ENCODE measurements at regions not wholly inside any gene's neighbourhood (a gene's known extent, or its start where the extent isn't known, plus 50 kb on each side); places are given as distances from the start of the nearest gene placed in this dataset.

DNA sequence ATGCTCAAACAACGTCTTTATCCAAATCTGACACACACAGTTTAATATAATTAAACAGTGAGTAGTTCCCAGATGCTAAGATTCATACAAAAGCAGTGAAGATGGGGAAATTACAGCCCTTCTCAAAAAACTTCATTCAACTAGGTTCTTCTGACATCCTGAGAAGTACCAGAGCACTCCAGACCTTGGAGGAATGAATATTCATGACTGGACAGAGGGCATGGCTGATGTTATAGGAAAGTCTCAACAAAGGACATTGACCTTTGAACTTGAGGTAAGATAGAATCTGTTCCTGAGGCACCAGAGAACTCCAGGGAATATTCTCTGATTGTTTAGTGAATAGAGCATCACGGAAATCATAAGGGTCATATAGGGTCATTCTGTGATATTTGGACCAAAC is 106.4 kb upstream of the SLC5A12 start:
- Histone ChIP-seq H3K4me3 (no peak overlapping the region), H3K27me3 (no peaks in the 10 kb centered on the region), H3K36me3 (no peaks in the 10 kb centered on the region), H3K4me1 (peaks cover 0 to 21% (median 18%) of the 10 kb centered on the region in 4 donors), H3K9me3 (peaks cover 0 to 7% (median 0%) of the 10 kb centered on the region in 4 donors), H3K27ac (peak overlapping the region; percentile 49 to 74 (median 66))
- whole genome bisulfite sequencing, 2 donors = 36 to 67% methylated on average over 2 of the region's 2 CpGs
- intact Hi-C loops (cut with DNase I) = no loop called here
- DNase-seq = no peak
- TF ChIP-seq EP300 (IDR thresholded peaks at IDR 0.05) (no peak), POLR2AphosphoS5 (IDR thresholded peaks at IDR 0.05) (peak in 3 of 4 donors; percentile 42 to 58 (median 55))

DNA sequence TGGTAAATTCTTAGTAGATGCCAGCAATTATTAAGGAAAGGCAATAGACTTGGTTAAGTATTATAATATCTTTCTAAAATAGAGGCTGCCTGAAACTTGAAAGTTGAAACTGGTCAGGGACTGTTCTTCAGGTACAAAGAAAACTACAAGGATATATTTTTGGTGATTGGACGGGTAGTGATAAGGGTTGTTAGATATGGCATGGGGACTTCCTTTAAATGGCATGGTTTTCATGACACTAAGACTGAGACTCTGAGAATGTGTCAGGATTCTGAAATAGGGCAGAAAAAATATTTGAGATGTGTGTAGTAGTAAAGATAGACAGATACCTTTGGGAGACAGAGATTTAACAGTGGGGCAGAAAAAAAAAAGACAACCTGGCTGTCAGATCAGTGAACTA is 108.4 kb upstream of the SLC5A12 start:
- intact Hi-C loops (cut with DNase I) = no loop called here
- no peak overlapping the region for H3K4me3 ChIP-seq

DNA sequence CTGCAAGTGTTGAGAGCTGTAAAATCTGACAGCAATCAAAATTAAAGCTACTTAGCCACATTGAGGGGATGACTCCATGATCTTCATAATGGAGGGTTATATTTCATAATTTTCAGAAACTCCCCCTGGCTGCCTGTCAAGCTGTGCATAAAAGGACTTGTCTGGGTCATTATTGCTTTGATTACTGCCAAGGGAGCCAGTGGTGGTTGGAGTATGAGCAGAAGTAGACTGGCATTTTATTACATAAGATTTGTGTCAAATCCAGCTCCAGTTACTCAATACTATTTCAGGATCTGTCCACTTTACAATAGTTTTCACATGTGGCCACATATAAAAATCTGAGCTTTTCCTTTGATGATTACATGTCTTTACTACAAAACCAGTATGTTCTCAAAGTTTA is 108.9 kb upstream of the SLC5A12 start:
- intact Hi-C loops (cut with DNase I) = no loop called here
- H3K9me3 ChIP-seq = no peaks in the 10 kb centered on the region

More for the DNA sequence above, 108.4 kb upstream of the SLC5A12 start:
- Histone ChIP-seq H3K4me1 (peaks cover 0 to 21% (median 18%) of the 10 kb centered on the region in 4 donors), H3K36me3 (no peaks in the 10 kb centered on the region), H3K27me3 (no peaks in the 10 kb centered on the region), H3K9me3 (no peaks in the 10 kb centered on the region), H3K27ac (no peak overlapping the region)
- TF ChIP-seq POLR2A (IDR thresholded peaks at IDR 0.05) (no peak), POLR2AphosphoS5 (IDR thresholded peaks at IDR 0.05) (no peak)
- WGBS, 2 donors = 67 to 82% methylated on average over 1 of the region's 1 CpG
- DNase-seq = no peak

DNA sequence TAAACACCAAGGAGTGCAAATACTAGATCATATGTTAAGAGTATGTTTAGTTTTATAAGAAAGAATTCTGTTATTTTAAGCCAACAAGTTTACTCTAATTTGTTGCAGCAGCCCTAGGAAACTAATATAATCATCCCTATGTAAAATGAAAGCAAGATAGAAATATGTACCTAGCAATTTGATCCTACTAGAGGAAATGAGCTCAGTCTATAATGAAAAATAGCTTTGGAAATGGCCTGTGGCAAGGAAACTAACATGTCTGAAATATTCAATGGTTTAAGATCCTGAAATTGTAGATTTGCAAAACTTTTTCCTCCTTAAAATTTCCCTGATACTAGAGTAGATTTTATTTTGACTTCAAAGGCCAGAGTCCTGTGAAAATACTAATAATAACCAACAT is 112.7 kb upstream of the SLC5A12 start:
- H3K36me3 ChIP-seq = no peaks in the 10 kb centered on the region

More for the DNA sequence above, 108.9 kb upstream of the SLC5A12 start:
- Histone ChIP-seq H3K27me3 (no peaks in the 10 kb centered on the region), H3K4me1 (peaks cover 0 to 21% (median 18%) of the 10 kb centered on the region in 4 donors), H3K36me3 (no peaks in the 10 kb centered on the region), H3K4me3 (no peak overlapping the region), H3K27ac (no peak overlapping the region)
- TF ChIP-seq EP300 (IDR thresholded peaks at IDR 0.05) (no peak), POLR2A (IDR thresholded peaks at IDR 0.05) (no peak)
- TF ChIP-seq, protein P1, sequence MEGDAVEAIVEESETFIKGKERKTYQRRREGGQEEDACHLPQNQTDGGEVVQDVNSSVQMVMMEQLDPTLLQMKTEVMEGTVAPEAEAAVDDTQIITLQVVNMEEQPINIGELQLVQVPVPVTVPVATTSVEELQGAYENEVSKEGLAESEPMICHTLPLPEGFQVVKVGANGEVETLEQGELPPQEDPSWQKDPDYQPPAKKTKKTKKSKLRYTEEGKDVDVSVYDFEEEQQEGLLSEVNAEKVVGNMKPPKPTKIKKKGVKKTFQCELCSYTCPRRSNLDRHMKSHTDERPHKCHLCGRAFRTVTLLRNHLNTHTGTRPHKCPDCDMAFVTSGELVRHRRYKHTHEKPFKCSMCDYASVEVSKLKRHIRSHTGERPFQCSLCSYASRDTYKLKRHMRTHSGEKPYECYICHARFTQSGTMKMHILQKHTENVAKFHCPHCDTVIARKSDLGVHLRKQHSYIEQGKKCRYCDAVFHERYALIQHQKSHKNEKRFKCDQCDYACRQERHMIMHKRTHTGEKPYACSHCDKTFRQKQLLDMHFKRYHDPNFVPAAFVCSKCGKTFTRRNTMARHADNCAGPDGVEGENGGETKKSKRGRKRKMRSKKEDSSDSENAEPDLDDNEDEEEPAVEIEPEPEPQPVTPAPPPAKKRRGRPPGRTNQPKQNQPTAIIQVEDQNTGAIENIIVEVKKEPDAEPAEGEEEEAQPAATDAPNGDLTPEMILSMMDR (IDR thresholded peaks at IDR 0.05) = no peak
- no peak for DNase-seq

DNA sequence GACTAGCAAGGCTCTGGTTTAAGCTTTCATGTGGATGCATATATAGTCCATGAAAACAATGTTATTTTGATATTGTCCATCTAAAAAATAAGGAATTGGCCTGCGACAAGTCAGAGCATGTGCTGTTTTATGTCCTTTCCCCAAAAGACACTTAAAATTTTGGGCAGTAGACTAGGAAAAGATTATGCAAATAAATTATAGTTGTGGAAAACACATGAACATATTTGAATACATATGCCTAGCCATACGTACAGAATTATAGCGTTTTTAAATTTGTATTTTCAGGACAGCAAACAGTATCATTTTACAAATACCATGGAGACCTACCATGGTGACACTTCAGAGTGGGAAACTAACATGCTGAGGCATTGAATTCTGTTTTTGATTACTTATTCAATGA is 113.8 kb upstream of the SLC5A12 start:
- Histone ChIP-seq H3K4me3 (no peak overlapping the region), H3K4me1 (peaks cover 0 to 10% (median 3%) of the 10 kb centered on the region in 4 donors), H3K27me3 (no peaks in the 10 kb centered on the region), H3K27ac (no peak overlapping the region), H3K9me3 (no peaks in the 10 kb centered on the region), H3K36me3 (no peaks in the 10 kb centered on the region)
- intact Hi-C loops (cut with DNase I) = no loop called here
- DNase-seq = no peak
- TF ChIP-seq, protein P1 (IDR thresholded peaks at IDR 0.05) = no peak
- TF ChIP-seq POLR2AphosphoS5 (IDR thresholded peaks at IDR 0.05) = no peak
- TF ChIP-seq POLR2A (IDR thresholded peaks at IDR 0.05) = no peak
- no peak for TF ChIP-seq EP300 (IDR thresholded peaks at IDR 0.05)
- WGBS, 2 donors = 94 to 98% methylated on average over 3 of the region's 3 CpGs

More for the DNA sequence above, 112.7 kb upstream of the SLC5A12 start:
- Histone ChIP-seq H3K4me3 (no peak overlapping the region), H3K27ac (no peak overlapping the region), H3K9me3 (no peaks in the 10 kb centered on the region), H3K4me1 (peaks cover 0 to under 1% (median 0%) of the 10 kb centered on the region in 4 donors), H3K27me3 (no peaks in the 10 kb centered on the region)
- TF ChIP-seq, protein P1 (IDR thresholded peaks at IDR 0.05) = no peak
- no peak for TF ChIP-seq POLR2AphosphoS5 (IDR thresholded peaks at IDR 0.05)
- TF ChIP-seq EP300 (IDR thresholded peaks at IDR 0.05) = no peak
- no peak for TF ChIP-seq POLR2A (IDR thresholded peaks at IDR 0.05)
- DNase-seq = no peak
- intact Hi-C loops (cut with DNase I) = no loop called here

DNA sequence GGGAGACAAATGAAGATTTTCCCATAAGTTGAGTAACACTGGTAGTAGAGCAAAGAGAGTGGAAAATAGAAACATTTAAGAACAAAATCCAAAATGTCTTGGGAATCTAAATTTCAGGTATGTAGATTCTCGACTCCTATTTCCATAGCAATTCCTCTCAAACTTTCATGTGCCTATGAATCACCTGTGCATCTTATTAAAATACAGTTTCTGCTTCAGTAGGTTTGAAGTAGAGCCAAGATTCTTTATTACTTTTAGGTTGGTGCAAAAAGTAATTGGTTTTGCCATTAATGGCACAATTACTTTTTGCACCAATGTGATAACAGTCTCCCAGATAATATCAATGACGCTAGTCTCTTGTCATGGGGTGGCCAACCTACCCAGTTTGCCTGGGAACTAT is 115.3 kb upstream of the SLC5A12 start:
- H3K27ac ChIP-seq = no peak overlapping the region
- TF ChIP-seq EP300 (IDR thresholded peaks at IDR 0.05) (no peak), POLR2A (IDR thresholded peaks at IDR 0.05) (no peak), POLR2AphosphoS5 (IDR thresholded peaks at IDR 0.05) (no peak)
- TF ChIP-seq, protein P1 (IDR thresholded peaks at IDR 0.05) = no peak
- no peaks in the 10 kb centered on the region for H3K27me3 ChIP-seq
- 83% methylated on average over 2 of the region's 2 CpGs for WGBS, 2 donors
- H3K4me3 ChIP-seq = no peak overlapping the region
- H3K9me3 ChIP-seq = no peaks in the 10 kb centered on the region
- DNase-seq = no peak
- H3K4me1 ChIP-seq = peaks cover 0 to 25% (median 17%) of the 10 kb centered on the region in 4 donors
- H3K36me3 ChIP-seq = no peaks in the 10 kb centered on the region
- intact Hi-C loops (cut with DNase I) = no loop called here
